Fibroblast of skin of abdomen (primary cell): ENCODE measurements at regions not wholly inside any gene's neighbourhood (a gene's known extent, or its start where the extent isn't known, plus 50 kb on each side); places are given as distances from the start of the nearest gene placed in this dataset.

Source experiments
- DNase-seq: peaks from one replicate; pipeline ENCODE4 v3.0.0-alpha.2; 2013

DNA sequence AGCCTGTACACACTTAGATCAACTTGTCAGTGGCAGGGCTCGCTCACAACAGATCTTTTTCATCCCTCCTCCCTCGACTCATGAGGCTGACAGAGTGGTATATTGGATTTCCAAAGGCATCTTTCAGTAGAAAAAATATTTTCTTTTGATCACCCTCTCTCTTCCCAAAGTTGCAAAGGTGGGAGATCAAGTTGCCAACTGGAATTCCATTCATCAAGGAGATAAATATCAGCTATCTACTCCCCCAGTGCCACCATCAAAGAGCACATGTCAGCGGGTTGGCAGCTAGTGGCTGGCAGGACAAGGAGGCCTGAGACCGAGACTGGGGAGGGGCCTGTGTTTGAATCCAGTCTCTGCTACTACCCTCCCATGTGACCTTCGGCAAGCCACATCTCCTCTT, 539.7 kb upstream of the CDH11 start:
- no peak for DNase-seq

DNA sequence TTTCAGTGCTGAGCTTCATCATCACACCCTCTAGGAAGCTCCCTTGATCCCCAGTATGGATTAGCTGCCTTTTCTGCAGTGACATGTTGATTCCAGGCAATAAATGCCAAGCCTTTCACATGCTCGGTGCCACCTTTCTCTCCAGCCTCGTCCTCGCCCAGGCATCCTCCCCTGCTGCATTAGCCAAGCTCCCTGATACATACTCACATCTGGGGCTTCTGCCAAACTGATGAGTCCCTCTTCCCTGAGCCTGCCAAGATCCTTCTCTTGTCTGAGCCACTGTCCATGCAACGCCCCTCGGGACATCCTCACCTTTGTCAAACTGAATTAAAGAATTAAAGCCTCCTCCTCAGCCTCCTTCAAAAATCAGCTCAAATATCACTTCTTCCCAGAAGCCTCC, 538.5 kb upstream of the CDH11 start:
- DNase-seq, result peak; percentile 58

DNA sequence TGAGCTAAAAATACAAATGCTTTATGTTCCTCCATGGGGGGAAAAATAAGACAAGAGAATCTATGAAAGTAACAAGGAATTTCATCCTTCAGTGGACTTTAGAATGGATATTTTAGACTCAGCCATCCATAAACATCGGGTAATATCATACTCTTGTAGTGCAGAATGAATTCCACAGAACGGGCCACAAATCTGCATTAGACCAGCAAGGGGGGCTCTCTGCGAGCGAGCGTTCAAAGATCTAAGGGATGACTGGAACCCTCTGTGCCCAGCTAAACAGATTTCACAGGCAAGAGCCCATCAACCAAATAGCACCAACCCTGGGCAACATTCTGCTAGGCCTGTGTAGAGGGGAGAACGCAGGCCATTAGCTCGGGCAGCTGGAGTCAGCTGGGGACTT, 537.9 kb upstream of the CDH11 start:
- DNase-seq, result no peak

DNA sequence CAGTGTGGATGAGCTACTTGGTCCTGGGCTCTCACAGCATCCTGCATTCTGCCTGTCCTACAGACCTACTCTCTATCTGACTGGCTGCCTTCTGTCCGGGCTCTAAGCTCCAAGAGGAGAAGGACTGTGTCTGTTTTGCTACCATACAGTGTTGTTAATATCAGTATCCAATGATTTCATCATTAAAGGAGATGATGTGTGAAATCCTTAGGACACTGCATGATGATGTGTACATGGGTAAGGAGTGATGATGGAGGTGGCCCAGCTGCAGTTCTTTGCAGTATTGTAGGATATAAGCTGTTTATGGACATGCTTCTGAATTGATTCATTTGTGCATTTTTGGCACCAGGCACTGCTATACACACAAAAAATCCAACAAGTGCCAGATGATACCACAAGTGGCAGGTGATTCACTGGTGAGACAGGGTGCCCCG, 536.9 kb upstream of the CDH11 start:
- peak; percentile 89 for DNase-seq

DNA sequence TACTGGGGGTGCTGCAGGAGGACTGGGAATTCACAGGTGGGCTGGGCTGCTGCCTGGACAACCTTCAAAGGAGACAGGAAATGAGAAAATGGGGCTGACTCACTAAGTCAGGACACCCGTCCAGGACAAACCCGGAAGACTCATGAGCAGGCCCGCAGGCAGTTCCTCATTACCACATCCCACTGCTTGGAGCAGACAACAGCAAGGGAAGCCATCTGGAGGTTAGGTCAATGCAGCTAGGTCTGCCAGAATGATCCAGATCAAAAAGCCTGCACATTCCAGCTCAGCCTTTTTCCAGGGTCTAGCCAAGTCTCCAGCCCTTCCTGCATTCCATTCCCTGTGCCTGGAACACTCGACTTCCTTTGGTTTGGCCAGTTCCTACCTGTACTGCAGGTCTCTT, 536.5 kb upstream of the CDH11 start:
- peak; percentile 96 for DNase-seq

DNA sequence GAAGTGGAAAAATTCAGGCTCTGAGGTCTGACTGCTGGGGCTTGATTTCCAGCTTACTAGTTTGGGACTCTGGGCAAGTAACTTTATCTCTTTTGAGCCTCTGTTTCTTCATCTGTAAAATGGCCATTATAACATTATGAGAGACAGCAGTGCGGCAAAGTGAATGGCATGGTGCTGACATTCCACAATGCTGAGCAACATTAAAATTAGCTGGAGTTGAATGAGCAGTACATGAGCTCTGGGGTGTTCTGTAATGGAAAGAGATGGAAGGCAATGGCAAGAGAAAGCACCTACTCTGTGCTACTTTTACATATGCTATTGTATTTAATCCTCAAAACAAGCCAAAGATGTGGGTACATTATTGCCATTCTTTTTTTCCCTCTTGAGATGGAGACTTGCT, 535.7 kb upstream of the CDH11 start:
- no peak for DNase-seq

DNA sequence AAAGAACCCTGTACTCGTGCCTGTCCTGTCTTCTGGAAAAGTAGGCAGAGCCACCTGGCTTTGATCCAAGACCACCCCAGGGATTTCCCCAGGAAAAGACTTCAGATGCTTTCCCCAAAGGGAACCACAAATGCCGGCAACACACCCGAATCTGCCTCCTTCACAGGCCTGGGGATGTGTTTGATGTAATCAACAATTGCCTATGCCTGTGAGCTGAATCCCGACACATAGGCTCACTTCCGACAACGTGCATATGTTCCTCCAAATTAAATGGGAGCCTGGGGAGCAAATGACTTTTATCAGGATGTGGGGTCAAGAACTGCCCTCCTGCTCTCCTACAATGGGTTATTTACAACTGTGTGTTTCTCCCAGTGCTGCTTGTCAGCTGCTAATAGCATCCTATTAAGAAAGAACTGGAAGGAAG, 535.2 kb upstream of the CDH11 start:
- DNase-seq, result peak; percentile 29

DNA sequence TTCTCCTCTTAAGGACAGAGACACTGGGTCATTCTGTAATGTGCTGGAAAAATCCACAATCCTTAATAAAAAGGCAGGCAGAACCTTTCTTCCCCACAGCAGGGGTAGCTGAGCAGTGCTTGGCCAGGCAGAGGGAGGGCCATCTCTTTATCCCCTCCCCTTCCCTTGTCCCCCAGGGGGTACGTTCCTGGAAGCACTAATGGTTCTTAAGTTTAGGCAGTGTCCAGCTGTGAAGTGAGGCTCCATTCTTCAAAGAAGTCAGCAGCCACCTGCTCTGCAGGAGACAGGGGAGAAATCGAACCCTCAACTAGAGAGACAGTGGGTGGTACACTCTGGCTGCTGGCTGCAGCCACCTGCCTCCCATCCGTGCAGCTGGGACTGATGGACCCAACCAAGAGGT, 533.9 kb upstream of the CDH11 start:
- DNase-seq, result no peak

DNA sequence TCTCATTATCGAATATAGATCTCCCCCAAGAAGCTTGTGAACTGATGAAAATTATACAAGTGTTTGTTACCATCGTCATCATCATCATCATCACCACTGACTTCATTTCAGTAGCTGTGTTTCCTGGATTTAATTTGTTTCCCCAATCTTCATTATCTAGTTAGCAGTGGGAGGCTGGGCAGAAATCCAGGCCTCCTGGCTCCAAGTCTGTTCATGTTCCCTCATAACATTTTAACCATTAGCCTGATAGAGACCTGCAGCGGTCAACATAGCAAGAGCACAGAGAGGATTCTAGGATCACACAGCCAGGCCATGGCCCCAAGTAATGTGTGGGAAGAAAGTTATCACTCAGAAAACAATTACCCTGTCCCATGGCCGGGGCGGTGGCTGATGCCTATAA, 526.2 kb upstream of the CDH11 start:
- no peak for DNase-seq

DNA sequence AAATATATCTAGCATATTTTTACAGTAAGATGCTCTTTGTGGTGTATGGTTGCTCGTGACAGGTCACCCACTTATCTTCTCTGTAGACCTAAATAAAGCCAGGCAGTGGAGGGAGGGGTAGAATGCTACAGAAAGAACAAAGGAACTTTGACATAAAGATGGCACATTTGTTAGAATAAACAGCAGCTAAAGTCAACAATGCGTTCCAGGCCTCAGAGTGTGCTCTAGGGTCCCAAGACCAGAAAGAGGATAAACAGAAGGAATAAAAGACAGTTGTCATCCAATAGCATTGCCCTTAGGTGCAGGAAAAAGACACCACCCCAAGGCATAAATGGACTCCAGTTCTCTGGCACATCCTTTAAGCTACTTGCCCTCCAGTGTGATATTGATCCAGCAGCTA, 523.0 kb upstream of the CDH11 start:
- no peak for DNase-seq

DNA sequence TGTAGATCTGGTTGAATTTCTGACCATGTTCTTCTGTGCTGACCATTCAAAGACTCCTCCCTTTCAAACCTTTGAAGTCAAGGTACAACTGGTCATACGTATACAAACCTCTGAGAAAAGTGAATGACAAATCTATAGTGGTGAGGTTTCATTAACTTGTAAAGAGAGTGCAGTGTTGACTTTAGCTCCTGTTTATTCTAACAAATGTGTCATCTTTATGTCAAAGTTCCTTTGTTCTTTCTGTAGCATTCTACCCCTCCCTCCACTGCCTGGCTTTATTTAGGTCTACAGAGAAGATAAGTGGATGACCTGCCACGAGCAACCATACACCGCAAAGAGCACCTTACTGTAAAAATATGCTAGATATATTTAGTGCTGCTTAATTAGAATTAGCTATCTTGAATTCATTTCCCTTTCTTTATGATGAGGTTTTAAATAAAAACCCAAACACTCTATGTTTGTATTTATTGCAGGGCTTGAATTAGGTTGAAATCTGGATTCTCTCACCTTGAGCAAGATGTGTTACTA, 520.0 kb upstream of the CDH11 start:
- DNase-seq, result no peak

DNA sequence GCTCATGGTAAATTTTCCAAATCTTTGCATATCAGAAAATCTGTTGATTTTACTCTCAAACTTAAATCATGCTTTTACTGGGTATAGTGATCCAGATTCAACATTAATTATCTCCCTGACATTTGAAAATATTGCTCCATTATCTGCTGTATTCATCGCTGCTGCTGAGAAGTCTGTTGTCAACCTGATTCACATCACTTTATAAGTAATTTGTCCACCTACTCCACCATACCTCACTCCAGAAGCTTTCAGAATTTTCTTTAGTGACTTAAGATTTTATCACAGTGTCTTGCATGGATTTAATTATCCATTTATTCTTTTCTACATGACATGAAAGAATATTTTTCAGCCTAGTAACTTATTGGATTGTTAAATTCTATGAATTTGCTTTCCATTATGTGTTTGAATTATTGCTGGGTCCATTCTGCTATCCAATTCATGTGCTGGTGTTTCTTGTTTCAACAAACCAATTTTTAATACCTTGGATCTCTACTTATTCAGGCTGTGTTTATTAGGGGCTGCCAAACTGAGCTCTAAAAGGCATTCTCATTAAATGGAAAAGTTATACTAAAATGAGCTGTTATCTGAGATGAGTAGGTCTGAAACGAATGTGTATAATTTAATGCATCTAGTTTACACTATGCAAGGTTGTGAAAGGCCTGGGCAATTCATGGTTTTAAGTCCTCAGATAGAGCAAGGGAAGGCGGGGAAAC, 519.3 kb upstream of the CDH11 start:
- DNase-seq, result no peak

DNA sequence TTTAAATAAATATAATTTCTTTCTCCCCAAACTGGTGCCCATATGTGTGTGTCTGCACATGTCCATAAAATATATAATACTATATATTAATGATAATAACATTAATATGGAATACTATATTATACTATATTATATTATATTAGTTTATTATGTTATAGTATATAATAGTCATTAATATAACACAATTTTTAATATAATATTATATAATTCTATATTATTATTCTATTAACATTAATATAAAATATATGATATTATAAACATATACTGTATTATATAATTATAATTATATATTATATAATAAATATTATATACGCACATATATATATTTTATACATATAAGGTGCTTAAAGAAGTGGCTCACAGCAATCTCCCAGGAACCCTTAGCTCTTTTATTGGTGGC, 513.0 kb upstream of the CDH11 start:
- no peak for DNase-seq

DNA sequence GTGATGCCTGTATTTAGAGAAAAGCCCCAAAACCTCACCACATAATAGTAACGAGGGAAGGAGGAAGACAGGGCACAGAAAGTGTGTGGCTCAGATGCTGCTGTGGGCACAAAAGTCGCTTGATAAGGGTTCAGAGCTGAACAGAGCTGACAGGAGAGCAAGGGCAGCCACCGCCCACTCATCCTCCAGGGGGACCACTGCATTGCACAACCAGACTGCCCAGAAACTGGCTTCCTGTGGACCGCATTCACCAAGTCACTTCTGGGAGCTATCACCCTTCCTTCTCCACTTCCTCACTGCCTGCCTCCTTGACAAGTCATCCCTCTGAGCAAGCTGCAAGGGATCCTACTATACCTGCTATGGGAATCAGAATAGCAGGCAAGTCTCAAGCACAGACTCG, 512.4 kb upstream of the CDH11 start:
- no peak for DNase-seq

DNA sequence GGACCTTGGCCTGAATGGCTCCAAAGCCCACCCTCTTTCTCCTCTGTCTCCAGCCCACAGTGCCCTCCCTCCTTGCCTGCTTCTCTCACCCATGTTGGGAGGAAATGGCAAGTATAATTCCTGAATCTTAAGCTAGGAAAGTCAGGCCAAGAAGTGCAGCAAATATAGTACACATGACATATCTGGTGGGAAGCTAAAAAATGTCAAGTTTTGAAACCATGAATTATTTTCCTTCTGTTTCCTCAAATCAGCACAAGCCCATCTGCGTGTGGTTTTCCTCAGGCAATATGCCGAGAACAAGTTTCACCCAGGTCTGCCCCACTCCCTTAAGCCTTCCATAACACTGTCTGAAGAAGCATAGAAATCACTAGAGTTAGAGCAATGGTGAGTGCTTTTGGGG, 502.8 kb upstream of the CDH11 start:
- DNase-seq, result peak; percentile 82

DNA sequence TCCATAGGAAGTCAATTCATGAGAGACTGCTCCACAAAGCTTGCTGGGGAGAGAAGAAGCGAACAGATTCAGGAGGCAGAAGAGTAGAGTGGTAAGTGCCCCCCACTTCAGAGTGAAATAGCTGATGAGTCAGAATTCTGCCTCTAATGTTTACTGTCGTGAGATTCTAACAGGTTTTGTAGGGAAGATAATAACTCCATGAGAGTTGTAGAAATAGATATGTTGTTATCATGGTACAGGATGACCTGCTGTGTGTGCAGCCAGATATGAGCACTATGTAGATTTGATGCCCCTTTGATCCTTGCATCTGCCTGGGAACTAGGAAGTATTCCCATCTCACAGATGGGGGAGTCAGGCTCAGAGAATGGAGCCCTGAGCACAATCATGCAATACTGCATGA, 502.4 kb upstream of the CDH11 start:
- DNase-seq, result no peak

DNA sequence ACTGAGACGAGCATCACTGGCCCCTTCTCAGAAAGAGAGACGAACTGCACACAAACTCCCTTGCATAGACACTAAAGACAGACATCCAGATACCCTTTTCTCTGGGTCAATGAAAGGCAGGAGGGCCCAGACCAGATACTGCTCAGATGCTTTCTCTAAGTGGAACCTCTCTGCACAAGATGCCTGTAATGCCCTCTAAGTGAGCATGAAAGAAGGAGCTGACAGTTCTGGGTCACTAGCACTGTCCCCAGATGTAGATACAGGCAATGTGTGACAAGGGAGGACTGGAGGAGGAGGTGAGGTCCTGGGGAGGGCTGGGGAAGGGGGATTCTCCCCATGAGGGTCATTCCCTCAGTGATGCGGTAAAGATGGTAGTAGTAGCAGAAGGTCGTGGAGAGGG, 501.0 kb upstream of the CDH11 start:
- DNase-seq, result no peak

DNA sequence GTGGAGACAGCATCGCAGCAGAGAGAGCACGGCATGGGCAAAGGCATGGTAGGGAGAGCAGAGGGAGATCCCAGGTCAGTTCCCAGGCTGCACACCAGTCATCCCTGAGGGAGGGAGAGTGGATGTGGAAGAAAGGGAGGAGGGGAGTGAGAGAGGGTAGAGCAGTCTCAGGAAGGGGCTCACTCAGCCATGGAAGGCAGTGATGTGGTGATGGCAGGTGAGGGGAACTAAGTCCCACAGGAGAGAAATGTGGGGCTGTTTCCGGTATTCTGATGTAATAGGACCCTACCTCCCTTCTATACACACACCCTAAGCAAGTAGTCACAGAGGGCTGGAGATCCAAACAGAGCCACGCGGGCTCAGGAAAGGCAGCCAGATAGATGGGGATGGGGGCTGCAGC, 500.3 kb upstream of the CDH11 start:
- DNase-seq, result no peak

DNA sequence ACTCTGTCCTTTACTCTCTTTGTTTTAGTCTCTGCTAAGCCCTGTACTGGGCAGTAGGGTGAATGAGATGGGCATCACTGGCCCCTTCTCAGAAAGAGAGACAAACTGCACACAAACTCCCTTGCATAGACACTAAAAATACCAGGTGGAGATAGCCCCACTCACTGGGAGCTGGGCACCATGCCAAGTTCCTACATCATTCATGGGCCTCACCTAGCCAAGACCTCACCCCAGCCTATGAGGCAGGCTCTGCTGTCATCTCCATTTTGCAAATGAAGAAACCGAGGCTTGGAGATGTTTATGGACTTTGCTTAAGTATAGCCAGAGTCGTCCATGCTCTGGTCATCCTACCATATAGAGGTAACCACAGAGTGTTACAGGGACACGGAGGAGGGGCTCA, 499.8 kb upstream of the CDH11 start:
- no peak for DNase-seq

DNA sequence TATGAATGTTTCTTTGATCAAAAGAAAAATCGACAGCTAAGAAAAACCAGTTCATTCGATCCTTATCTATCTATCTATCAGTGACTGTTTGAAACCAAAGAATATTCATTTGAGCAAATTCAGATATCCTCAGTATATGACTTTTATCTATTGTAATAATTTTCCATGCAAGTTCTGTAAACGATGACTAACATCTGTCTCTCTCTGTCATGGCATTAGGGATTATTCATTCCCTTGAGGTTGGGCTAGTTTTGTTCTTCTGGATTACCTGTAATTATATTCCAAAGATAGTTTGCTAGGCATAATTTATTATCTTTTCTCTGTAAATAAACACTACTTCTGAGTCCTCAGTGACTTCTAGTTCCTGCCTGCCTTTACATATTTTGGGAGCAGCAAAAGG, 497.7 kb upstream of the CDH11 start:
- DNase-seq, result no peak

DNA sequence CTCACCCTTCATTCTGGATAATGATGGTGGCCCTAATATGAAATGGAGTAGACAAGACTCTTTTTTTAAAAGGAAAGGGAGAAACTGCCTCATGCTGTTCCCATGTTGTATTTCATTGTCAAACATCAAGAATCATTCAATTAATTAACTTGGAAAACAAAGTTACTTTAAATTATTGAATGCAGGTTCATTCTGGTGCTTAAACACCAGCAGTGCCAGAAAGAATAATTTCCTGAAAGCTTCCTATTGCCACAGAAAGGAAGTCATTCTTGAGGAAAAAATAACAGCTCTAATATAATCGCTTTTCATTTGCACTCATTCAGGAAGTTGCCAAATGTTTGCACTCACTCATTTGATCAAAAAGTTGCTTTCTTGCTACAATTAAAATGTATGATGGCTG, 497.1 kb upstream of the CDH11 start:
- DNase-seq, result no peak

DNA sequence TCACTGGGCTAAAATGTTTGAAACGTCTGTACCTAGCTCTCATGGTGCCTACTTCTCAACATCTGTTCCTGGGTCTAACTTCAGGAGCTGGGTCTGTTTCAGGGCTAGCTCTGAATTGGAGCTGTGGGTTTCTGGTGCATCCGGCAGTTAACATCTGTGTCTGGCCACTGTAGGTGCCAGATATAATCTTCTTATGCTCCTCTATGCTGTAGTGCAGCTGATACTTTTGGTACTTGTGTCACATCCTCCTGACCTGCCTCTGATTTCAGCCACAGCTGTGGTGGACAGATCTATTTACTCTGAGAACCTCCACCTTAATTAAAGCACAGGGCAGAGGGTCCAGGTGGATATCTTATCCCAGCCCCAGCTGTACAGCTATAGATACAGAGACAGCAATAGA, 496.5 kb upstream of the CDH11 start:
- no peak for DNase-seq

DNA sequence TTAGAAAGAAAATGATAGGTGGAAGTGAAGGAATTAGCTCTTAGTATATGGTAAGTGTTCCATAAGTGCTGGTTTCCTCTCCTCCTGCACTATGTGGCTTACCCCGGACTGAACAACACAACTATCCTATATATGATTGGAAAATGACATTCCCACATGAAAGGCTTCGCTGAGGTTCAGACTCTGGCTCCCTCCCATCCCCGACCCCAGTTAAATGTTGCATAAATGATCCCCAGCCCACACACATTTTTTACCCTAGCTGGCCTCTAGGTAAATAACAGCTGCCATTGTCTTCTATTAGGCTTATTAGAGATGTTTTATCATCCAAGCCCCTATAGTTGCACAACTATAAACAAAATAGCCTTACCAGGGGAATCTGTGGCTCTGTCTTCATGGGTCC, 495.6 kb upstream of the CDH11 start:
- no peak for DNase-seq

DNA sequence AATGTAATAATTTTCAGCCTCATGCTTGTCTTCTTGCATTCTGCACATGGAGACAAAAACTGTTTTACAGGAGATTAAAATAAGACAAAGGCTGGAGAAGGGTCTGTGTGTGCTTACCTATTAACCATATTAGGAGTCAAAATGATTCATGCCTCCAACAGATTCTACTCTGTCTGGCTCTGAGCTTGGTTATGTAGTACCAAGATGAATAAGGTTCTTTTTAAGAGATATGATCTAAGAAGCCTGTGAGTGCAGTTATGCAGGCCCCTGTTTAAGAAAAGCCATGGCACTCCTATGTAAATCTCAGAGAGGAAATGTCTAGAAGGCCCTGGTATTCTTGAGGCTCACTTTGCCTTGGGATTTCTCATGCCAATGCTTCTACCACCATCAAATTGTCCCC, 486.6 kb upstream of the CDH11 start:
- DNase-seq, result peak; percentile 27

DNA sequence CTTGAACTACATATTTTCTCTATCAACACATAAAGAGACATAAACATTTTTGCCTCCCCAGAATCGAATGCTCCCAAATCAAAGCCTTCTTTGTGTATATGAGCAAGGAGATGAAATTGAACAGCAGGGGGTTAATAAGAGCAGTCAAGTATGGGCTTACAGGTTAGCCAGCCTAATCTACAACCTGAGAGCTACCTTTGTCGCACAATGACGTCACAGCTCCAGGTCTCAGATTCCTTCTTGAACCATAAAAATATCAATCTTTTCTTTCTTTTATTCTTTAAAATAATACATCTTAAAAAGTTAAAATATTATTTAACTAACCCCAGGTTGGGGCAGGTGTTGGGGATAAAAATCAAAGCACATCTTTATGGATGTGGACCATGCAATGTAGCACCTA, 482.9 kb upstream of the CDH11 start:
- no peak for DNase-seq
